H1 (cell line): ENCODE measurements at regions not wholly inside any gene's neighbourhood (a gene's known extent, or its start where the extent isn't known, plus 50 kb on each side); places are given as distances from the start of the nearest gene placed in this dataset.

ENCODE experiments used
- CBX8 ChIP-seq: fragments of 300-800, 300-1000 bp; sonication (generic); IDR thresholded peaks from 2 replicates; pipeline ENCODE4 v1.7.1; 2016; ENCODE audit warnings: low read depth, low read length, borderline replicate concordance
- CTCF ChIP-seq, 3 experiments: IDR thresholded peaks; 1 replicate in 2 of 3; 2 replicates in 1 of 3; pipeline versions ENCODE4 v1.5.1 to v1.6.1; 2011; ENCODE audit warnings: low read length in 3 of 3, mild to moderate bottlenecking in 3 of 3, inconsistent platforms in 2 of 3, low read depth in 1 of 3, moderate library complexity in 1 of 3; ENCODE audit not compliant: insufficient read depth in 1 of 3; ENCODE audit errors: control extremely low read depth in 1 of 3
- EP300 ChIP-seq, 2 experiments: IDR thresholded peaks; 1 replicate in 1 of 2; 2 replicates in 1 of 2; pipeline ENCODE4 v1.6.1; 2011 to 2012; ENCODE audit warnings: low read depth in 2 of 2, low read length in 2 of 2, mild to moderate bottlenecking in 2 of 2, borderline replicate concordance in 1 of 2, inconsistent platforms in 1 of 2, moderate library complexity in 1 of 2
- GABPA ChIP-seq: IDR thresholded peaks from 2 replicates; pipeline ENCODE4 v1.6.1; 2011; ENCODE audit warnings: mild to moderate bottlenecking, low read length, moderate library complexity, borderline replicate concordance; ENCODE audit not compliant: insufficient read depth
- PHF8 ChIP-seq: fragments of 200-600 bp; sonication (generic); conservative IDR thresholded peaks from 2 replicates; pipeline ENCODE4 v1.7.1; 2012; ENCODE audit warnings: low read depth, mild to moderate bottlenecking, inconsistent platforms, low read length, moderate library complexity
- POLR2AphosphoS5 ChIP-seq: IDR thresholded peaks from 2 replicates; pipeline ENCODE4 v1.6.1; 2011; ENCODE audit warnings: low read depth, low read length
- RFX5 ChIP-seq: IDR thresholded peaks from 2 replicates; pipeline ENCODE4 v1.6.1; 2011; ENCODE audit warnings: low read depth, low read length, improper control_type of control experiment, borderline replicate concordance
- TBP ChIP-seq: IDR thresholded peaks from 2 replicates; pipeline ENCODE4 v1.6.1; 2011; ENCODE audit warnings: low read depth, low read length, improper control_type of control experiment
- TEAD4 ChIP-seq: IDR thresholded peaks from 2 replicates; pipeline ENCODE4 v1.6.1; 2012; ENCODE audit warnings: low read depth, low read length, inconsistent platforms, mixed read lengths
- YY1 ChIP-seq: IDR thresholded peaks from 2 replicates; pipeline ENCODE4 v1.6.1; 2011; ENCODE audit warnings: low read depth, mild to moderate bottlenecking, low read length

DNA sequence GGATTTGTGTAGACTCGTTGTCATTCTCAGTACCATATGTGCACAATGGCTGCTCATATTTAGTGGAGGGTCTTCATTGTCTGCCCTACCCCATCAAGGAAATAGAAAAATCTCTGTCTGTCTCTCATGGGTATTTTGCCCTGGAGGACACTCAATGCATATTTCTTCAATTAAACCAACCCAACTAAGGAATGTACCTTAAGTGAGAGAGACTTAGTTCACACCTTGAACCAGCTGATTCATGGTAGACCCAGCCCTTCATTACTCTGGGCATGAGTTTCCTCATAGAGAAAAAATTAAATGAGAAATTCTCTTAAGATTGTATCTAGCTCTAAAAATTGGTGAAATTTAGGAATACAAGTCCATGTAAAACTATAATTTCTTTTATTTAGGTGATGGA, 107.1 kb upstream of the PLEKHG7 start:
- no peak for TF ChIP-seq PHF8
- TF ChIP-seq RFX5: no peak
- no peak for TF ChIP-seq GABPA
- TF ChIP-seq YY1: no peak
- TF ChIP-seq CTCF (IDR thresholded peaks at IDR 0.05; ENCODE audit: control extremely low read depth in 1 of 3, insufficient read depth in 1 of 3, low read depth in 1 of 3, low read length in 3 of 3): no peak
- no peak for TF ChIP-seq TBP
- TF ChIP-seq EP300 (IDR thresholded peaks at IDR 0.05; ENCODE audit: borderline replicate concordance in 1 of 2, low read depth in 2 of 2, low read length in 2 of 2): no peak
- no peak for TF ChIP-seq TEAD4
- TF ChIP-seq POLR2AphosphoS5: no peak
- no peak for TF ChIP-seq CBX8
